Activated CD4-positive, alpha-beta memory T cell treated with anti-CD3 and anti-CD28 coated beads for 36 hours (primary cell): ENCODE measurements at regions not wholly inside any gene's neighbourhood (a gene's known extent, or its start where the extent isn't known, plus 50 kb on each side); places are given as distances from the start of the nearest gene placed in this dataset.

Experiments
- CTCF ChIA-PET: fragments of 350-600 bp; sonication (Branson Sonifier 250); formaldehyde crosslinking; loops from one replicate; lab custom pipeline; 2021; ENCODE audit warnings: antibody characterized with exemption, inconsistent platforms; lab: Charles Lee
- POLR2A ChIA-PET: fragments of 350-600 bp; sonication (Branson Sonifier 250); formaldehyde crosslinking; loops from one replicate; lab custom pipeline; 2021; ENCODE audit warnings: antibody characterized with exemption; lab: Charles Lee
- DNase-seq: peaks from one replicate; pipeline ENCODE4 v3.0.0-alpha.2; 2020
- H3K27ac Mint-ChIP-seq: one replicate; pipeline ENCODE4 v1.8.0; 2021; ENCODE audit warnings: mixed read lengths
- H3K27me3 Mint-ChIP-seq: one replicate; pipeline ENCODE4 v1.8.0; 2021; ENCODE audit warnings: mixed read lengths
- H3K36me3 Mint-ChIP-seq: one replicate; pipeline ENCODE4 v1.8.0; 2021; ENCODE audit warnings: mixed read lengths
- H3K4me1 Mint-ChIP-seq: one replicate; pipeline ENCODE4 v1.8.0; 2021; ENCODE audit warnings: low read depth, mixed read lengths
- H3K4me3 Mint-ChIP-seq: one replicate; pipeline ENCODE4 v1.8.0; 2021; ENCODE audit warnings: mild to moderate bottlenecking, mixed read lengths
- H3K9me3 Mint-ChIP-seq: one replicate; pipeline ENCODE4 v1.8.0; 2021; ENCODE audit warnings: mixed read lengths
- intact Hi-C: fragments of 100-400 bp; cut with micrococcal nuclease; formaldehyde crosslinking; loops from one replicate; pipeline ENCODE4 v1.15.1; 2023

DNA sequence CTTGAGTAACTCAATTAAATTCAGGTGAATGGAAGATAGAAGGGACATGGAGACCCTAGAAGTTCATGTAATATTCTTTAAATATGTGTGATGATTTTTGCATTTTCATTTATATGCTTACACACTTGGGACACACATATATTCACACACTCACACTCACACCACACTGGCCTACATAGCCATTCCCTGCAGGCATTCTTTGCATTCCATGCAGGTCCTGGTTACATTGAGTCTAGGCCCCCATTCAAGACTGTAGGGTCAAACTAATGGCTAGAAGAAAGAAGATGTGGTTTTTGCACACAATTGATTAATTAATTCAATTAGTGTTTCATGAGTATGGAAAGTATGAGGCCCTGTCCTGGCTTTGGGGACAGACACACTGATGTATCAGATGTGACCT, 249.4 kb downstream of the HNMT start:
- no peak overlapping the region for H3K27ac Mint-ChIP-seq

DNA sequence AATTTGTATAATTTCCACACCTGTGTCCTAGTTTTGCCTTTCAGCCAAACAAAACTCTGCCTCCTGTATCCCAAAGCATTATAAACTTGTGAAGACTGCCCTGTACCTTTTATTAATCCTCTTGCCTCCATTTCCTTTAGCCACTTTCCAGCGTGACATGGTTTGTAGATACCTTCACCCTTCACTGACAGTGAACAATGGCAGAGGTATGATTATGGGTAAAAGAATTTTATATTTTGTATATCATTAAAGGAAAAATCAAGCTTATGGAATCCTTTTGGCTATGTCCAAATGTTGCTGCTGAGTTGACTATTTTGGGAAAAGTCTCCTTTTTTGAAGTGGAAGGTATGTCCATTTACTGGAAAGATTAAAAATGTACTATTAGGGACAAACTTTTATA, 251.7 kb downstream of the HNMT start:
- H3K9me3 Mint-ChIP-seq: no peaks in the 10 kb centered on the region
- no peak for DNase-seq
- POLR2A ChIA-PET: no interaction called here
- no peak overlapping the region for H3K4me3 Mint-ChIP-seq
- intact Hi-C loops: no loop called here
- no peaks in the 10 kb centered on the region for H3K4me1 Mint-ChIP-seq
- H3K36me3 Mint-ChIP-seq: no peaks in the 10 kb centered on the region
- H3K27me3 Mint-ChIP-seq: no peaks in the 10 kb centered on the region
- CTCF ChIA-PET: no interaction called here
- H3K27ac Mint-ChIP-seq: no peak overlapping the region

More for the DNA sequence above, 249.4 kb downstream of the HNMT start:
- Mint-ChIP-seq H3K27me3 (no peaks in the 10 kb centered on the region), H3K4me3 (no peak overlapping the region), H3K9me3 (no peaks in the 10 kb centered on the region), H3K36me3 (no peaks in the 10 kb centered on the region), H3K4me1 (no peaks in the 10 kb centered on the region)
- no peak for DNase-seq
- ChIA-PET POLR2A (no interaction called here), CTCF (no interaction called here)
- intact Hi-C loops: no loop called here

DNA sequence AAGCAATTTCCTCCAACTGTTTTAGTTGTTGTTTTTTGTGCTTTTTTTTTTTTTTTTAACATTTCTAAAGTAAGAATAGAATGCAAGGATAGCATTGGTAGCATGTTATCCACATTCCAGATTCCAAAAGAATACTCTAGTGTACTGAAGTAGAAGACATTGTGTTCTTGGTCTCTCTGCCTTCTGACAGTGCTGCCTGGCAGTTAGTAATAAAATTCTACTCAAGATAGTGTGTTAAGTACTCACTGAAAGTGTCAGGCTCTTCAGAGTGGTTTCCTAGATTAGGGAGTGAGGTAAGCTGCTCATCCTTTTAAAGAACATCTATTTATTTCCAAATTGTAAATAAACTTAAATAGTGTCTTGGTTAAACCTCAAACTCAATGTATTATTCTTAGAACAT, 253.7 kb downstream of the HNMT start:
- intact Hi-C loops: no loop called here
- no peaks in the 10 kb centered on the region for H3K27me3 Mint-ChIP-seq

DNA sequence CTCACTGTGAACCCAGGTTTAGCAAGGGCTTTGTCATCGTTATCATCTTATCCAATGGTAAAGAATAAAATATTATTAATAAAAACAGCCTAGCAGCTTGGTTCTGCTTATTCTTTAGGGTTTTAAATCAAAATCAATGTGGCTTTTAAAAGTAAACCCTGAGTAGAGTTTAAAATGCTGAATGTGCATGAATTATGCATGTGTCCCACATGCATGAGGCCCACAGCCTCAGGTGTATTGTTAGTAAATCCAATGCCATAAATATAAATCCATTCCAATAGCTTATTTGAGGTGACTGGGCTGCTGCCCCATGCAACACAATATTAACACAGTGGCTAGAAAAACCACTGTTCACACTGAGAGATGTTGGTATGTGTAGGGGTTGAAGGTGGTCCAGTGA, 254.1 kb downstream of the HNMT start:
- DNase-seq: no peak
- intact Hi-C loops: no loop called here
- Mint-ChIP-seq H3K36me3 (no peaks in the 10 kb centered on the region), H3K4me3 (no peak overlapping the region), H3K4me1 (no peaks in the 10 kb centered on the region), H3K9me3 (peaks cover 2% of the 10 kb centered on the region), H3K27ac (no peak overlapping the region), H3K27me3 (no peaks in the 10 kb centered on the region)
- ChIA-PET CTCF (no interaction called here), POLR2A (no interaction called here)

More for the DNA sequence above, 253.7 kb downstream of the HNMT start:
- ChIA-PET CTCF (no interaction called here), POLR2A (no interaction called here)
- no peak overlapping the region for H3K27ac Mint-ChIP-seq
- no peaks in the 10 kb centered on the region for H3K4me1 Mint-ChIP-seq
- no peak overlapping the region for H3K4me3 Mint-ChIP-seq
- no peak for DNase-seq
- no peaks in the 10 kb centered on the region for H3K36me3 Mint-ChIP-seq
- peaks cover 2% of the 10 kb centered on the region for H3K9me3 Mint-ChIP-seq

DNA sequence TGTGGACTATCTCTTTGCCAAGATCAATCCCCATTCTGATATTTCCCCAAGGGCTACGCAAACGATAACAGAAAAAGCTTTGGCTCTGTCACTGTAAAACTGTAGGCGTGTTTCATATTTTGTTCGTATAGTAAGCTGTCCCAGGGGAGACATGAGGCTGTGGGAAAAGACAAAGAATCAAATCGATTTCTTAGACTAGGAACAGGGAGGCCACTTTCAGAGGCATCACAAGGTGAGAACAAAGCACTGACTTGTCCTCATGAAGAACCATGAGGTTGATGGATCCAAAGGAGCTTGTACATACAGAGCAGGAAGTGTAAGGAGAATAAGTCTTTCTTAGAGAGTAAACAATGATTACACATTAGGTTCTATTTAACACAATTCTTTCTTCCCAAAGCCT, 255.7 kb downstream of the HNMT start:
- CTCF ChIA-PET: no interaction called here
- peaks cover 4% of the 10 kb centered on the region for H3K9me3 Mint-ChIP-seq

DNA sequence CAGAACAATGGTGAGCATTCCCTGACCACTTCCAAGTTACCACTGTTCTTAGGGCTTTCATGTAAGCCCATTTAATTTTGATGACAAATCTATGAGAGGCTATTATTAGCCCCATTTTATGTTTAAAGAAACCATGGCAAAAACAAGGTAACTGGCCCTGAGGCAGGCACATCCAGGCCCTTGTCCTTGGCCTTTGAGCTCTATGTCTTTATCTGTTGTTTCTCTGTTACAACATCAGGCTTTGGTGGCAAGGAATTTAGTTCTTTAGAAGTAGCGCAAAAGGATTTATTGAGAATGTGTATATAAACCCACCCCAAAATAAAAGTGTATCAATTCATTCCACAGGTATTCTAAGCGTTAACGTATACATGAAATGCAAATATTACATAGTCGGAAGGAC, 257.1 kb downstream of the HNMT start:
- ChIA-PET POLR2A (no interaction called here), CTCF (no interaction called here)
- Mint-ChIP-seq H3K27ac (no peak overlapping the region), H3K9me3 (peaks cover 4% of the 10 kb centered on the region), H3K27me3 (no peaks in the 10 kb centered on the region), H3K4me3 (no peak overlapping the region), H3K36me3 (no peaks in the 10 kb centered on the region), H3K4me1 (no peaks in the 10 kb centered on the region)
- no peak for DNase-seq
- intact Hi-C loops: no loop called here

More for the DNA sequence above, 255.7 kb downstream of the HNMT start:
- Mint-ChIP-seq H3K4me1 (no peaks in the 10 kb centered on the region), H3K4me3 (no peak overlapping the region), H3K27ac (no peak overlapping the region), H3K36me3 (no peaks in the 10 kb centered on the region), H3K27me3 (no peaks in the 10 kb centered on the region)
- intact Hi-C loops: no loop called here
- DNase-seq: no peak
- POLR2A ChIA-PET: no interaction called here

- H3K4me3 Mint-ChIP-seq: no peak overlapping the region
- H3K27me3 Mint-ChIP-seq: no peaks in the 10 kb centered on the region
- ChIA-PET POLR2A (no interaction called here), CTCF (no interaction called here)
- peaks cover 4% of the 10 kb centered on the region for H3K9me3 Mint-ChIP-seq
- no peaks in the 10 kb centered on the region for H3K36me3 Mint-ChIP-seq
- intact Hi-C loops: no loop called here
- DNase-seq: no peak
- H3K27ac Mint-ChIP-seq: no peak overlapping the region
- no peaks in the 10 kb centered on the region for H3K4me1 Mint-ChIP-seq
These were observed 259.0 kb downstream of the HNMT start for GRCh38 chr2:138223319-138223718.

DNA sequence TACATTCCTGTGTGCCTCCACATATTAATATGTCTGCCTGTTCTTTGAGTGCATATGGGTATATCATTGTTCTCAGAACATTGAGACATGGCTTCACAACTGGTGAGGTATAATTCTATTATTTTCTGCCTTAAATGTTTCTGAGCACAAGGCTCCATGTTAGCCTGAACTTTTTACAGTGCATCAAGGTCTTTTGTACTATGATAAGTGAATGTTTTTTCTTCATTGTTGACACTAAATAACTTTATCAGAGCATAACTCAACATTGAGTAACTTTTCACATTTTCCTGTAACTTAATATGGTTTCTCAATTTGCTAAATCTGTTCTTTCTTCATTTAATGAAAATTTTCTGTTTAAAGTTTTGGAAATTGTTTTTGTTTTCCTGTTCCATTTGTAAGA, 262.9 kb downstream of the HNMT start:
- no peak overlapping the region for H3K4me3 Mint-ChIP-seq
- intact Hi-C loops: no loop called here
- no peaks in the 10 kb centered on the region for H3K36me3 Mint-ChIP-seq
- ChIA-PET POLR2A (no interaction called here), CTCF (no interaction called here)
- no peaks in the 10 kb centered on the region for H3K27me3 Mint-ChIP-seq
- DNase-seq: no peak
- no peak overlapping the region for H3K27ac Mint-ChIP-seq
- no peaks in the 10 kb centered on the region for H3K4me1 Mint-ChIP-seq
- H3K9me3 Mint-ChIP-seq: peaks cover 5% of the 10 kb centered on the region

- Mint-ChIP-seq H3K27me3 (no peaks in the 10 kb centered on the region), H3K36me3 (no peaks in the 10 kb centered on the region), H3K27ac (no peak overlapping the region), H3K4me3 (no peak overlapping the region), H3K9me3 (peaks cover 4% of the 10 kb centered on the region), H3K4me1 (no peaks in the 10 kb centered on the region)
- no peak for DNase-seq
- intact Hi-C loops: no loop called here
- POLR2A ChIA-PET: no interaction called here
- CTCF ChIA-PET: no interaction called here
These were observed 263.8 kb downstream of the HNMT start for GRCh38 chr2:138228101-138228500.

GRCh38 chr2:138234265-138234664, 267.3 kb upstream of the SPOPL start:
- no peak overlapping the region for H3K4me3 Mint-ChIP-seq
- H3K9me3 Mint-ChIP-seq: peaks cover 2% of the 10 kb centered on the region
- H3K27me3 Mint-ChIP-seq: no peaks in the 10 kb centered on the region
- no peaks in the 10 kb centered on the region for H3K4me1 Mint-ChIP-seq
- H3K27ac Mint-ChIP-seq: no peak overlapping the region
- no peak for DNase-seq
- POLR2A ChIA-PET: no interaction called here
- CTCF ChIA-PET: interaction anchor here (0.6 kb wide), 1 partner anchor 17 kb away, joined by 4 read pairs; no protein-coding TSS in a partner anchor
- intact Hi-C loops: no loop called here
- no peaks in the 10 kb centered on the region for H3K36me3 Mint-ChIP-seq

DNA sequence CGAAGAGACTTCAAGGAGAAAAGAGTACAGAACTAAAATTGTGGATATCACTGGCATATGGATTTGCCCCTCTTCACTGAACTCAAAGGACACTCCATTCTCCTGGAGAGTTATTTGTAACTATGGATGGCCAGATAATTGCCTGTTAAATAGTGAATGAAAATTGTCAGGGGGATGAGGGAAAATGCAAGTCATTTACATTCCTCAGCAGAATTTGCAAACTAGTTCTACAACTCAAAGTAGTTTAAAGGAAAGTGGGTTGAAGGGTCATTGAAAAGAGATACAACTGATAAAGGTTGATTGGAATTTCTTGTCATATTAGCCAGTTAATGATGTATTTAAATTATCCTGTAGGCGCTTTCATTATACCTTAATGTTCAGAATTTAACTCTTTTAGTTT, 266.5 kb upstream of the SPOPL start:
- Mint-ChIP-seq H3K9me3 (peaks cover 2% of the 10 kb centered on the region), H3K27ac (no peak overlapping the region), H3K4me3 (no peak overlapping the region), H3K36me3 (no peaks in the 10 kb centered on the region), H3K27me3 (no peaks in the 10 kb centered on the region), H3K4me1 (no peaks in the 10 kb centered on the region)
- CTCF ChIA-PET: no interaction called here
- intact Hi-C loops: no loop called here
- DNase-seq: no peak
- POLR2A ChIA-PET: no interaction called here

- intact Hi-C loops: no loop called here
- no peaks in the 10 kb centered on the region for H3K4me1 Mint-ChIP-seq
- peaks cover 2% of the 10 kb centered on the region for H3K9me3 Mint-ChIP-seq
These were observed 265.4 kb upstream of the SPOPL start for GRCh38 chr2:138236142-138236541.

GRCh38 chr2:138237667-138238384, 263.7 kb upstream of the SPOPL start:
- intact Hi-C loops: no loop called here
- Mint-ChIP-seq H3K4me1 (no peaks in the 10 kb centered on the region), H3K36me3 (no peaks in the 10 kb centered on the region), H3K4me3 (no peak overlapping the region), H3K27me3 (no peaks in the 10 kb centered on the region), H3K27ac (no peak overlapping the region), H3K9me3 (no peaks in the 10 kb centered on the region)
- ChIA-PET POLR2A (no interaction called here), CTCF (no interaction called here)
- no peak for DNase-seq

More at GRCh38 chr2:138236142-138236541, 265.4 kb upstream of the SPOPL start:
- ChIA-PET CTCF (no interaction called here), POLR2A (no interaction called here)
- Mint-ChIP-seq H3K4me3 (no peak overlapping the region), H3K36me3 (no peaks in the 10 kb centered on the region), H3K27me3 (no peaks in the 10 kb centered on the region), H3K27ac (no peak overlapping the region)
- DNase-seq: no peak
